ENCODE measurements at regions not wholly inside any gene's neighbourhood (a gene's known extent, or its start where the extent isn't known, plus 50 kb on each side); places are given as distances from the start of the nearest gene placed in this dataset.

- ATAC-seq (no peak), DNase-seq (no peak)
Observed at GRCh38 chr5:128885649-128886255, 79.5 kb upstream of the SLC27A6 start.

- DNase-seq: no peak
- no peak for ATAC-seq
Observed at GRCh38 chr5:128895122-128895521, 70.2 kb upstream of the SLC27A6 start.

GRCh38 chr5:128896675-128897074 is 68.6 kb upstream of the SLC27A6 start:
- no peak for DNase-seq
- ATAC-seq: no peak

- ATAC-seq (no peak), DNase-seq (no peak)
Observed at GRCh38 chr5:128903550-128903949, 61.7 kb upstream of the SLC27A6 start.

GRCh38 chr5:128904805-128905567 is 60.3 kb upstream of the SLC27A6 start:
- no peak for ATAC-seq
- no peak for DNase-seq

- ATAC-seq (no peak), DNase-seq (peak; percentile 12)
Observed at GRCh38 chr5:128905568-128906110, 59.6 kb upstream of the SLC27A6 start.

GRCh38 chr5:128913551-128913950 is 51.7 kb upstream of the SLC27A6 start:
- ATAC-seq (no peak), DNase-seq (no peak)

Data from stimulated activated naive CD8-positive, alpha-beta T cell treated with anti-CD3 and anti-CD28 coated beads, Interleukin-15, Interleukin-2, amounts not matched to agents 100 U/mL and 50 U/mL, for 24 hours (primary cell).